Fibroblast of villous mesenchyme (primary cell): ENCODE measurements at regions not wholly inside any gene's neighbourhood (a gene's known extent, or its start where the extent isn't known, plus 50 kb on each side); places are given as distances from the start of the nearest gene placed in this dataset.
A peak's percentile ranks its signal among the peaks of the same experiment; 100 is the strongest.

ENCODE experiments used
- DNase-seq: peaks from one replicate; pipeline ENCODE4 v3.0.0-alpha.2; 2010; ENCODE audit warnings: low read depth
- H3K4me3 ChIP-seq: 2 replicates; pipeline ENCODE4 v1.5.1; 2011; ENCODE audit warnings: low read depth, mild to moderate bottlenecking, low read length
- TF ChIP-seq, protein P1 (sequence below): IDR thresholded peaks from 2 replicates; pipeline ENCODE4 v1.5.1; 2012; ENCODE audit warnings: low read depth, mild to moderate bottlenecking, low read length; ENCODE audit not compliant: insufficient read depth

DNA sequence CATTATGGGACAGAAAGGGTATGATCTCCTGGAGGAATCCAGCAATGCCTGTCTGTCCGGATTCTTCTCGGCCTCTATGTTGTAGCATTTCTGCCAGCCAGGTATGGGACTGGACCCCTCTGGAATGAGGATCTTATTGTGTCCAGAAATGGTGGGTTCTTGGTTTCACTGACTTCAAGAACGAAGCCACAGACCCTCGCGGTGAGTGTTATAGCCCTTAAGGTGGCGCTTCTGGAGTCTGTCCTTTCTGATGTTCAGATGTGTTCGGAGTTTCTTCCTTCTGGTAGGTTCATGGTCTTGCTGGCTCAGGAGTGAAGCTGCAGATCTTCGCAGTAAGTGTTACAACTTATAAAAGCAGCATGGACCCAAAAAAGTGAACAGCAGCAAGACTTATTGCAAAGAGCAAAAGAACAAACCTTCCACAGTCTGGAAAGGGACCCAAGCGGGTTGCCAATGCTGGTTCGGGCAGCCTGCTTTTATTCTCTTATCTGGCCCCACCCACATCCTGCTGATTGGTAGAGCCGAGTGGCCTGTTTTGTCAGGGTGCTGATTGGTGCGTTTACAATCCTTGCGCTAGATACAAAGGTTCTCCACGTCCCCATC, 62.3 kb upstream of the IER3 start:
- no peak for DNase-seq
- H3K4me3 ChIP-seq = no peak overlapping the region
- TF ChIP-seq, protein P1, sequence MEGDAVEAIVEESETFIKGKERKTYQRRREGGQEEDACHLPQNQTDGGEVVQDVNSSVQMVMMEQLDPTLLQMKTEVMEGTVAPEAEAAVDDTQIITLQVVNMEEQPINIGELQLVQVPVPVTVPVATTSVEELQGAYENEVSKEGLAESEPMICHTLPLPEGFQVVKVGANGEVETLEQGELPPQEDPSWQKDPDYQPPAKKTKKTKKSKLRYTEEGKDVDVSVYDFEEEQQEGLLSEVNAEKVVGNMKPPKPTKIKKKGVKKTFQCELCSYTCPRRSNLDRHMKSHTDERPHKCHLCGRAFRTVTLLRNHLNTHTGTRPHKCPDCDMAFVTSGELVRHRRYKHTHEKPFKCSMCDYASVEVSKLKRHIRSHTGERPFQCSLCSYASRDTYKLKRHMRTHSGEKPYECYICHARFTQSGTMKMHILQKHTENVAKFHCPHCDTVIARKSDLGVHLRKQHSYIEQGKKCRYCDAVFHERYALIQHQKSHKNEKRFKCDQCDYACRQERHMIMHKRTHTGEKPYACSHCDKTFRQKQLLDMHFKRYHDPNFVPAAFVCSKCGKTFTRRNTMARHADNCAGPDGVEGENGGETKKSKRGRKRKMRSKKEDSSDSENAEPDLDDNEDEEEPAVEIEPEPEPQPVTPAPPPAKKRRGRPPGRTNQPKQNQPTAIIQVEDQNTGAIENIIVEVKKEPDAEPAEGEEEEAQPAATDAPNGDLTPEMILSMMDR = no peak

DNA sequence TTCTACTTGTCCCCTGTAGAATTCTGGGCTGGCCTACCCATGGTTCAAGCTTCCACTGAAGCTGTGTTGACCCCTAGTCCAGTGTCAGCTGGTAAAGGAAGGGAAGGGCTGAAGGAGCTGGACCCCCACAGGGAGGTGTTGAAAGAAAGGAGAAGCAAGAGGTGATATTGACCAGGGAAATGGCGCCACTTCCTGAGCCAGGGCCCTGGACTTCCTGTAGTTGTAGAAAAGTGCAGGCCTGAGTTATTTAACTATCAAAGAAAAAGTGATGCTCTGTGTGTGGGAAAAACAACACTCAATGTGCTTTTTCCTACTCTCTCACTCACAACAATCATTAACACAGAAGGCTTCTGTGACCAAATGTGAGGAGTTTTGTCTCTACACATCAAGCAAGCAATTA, 60.0 kb upstream of the IER3 start:
- TF ChIP-seq, protein P1 = no peak
- no peak for DNase-seq
- no peak overlapping the region for H3K4me3 ChIP-seq

DNA sequence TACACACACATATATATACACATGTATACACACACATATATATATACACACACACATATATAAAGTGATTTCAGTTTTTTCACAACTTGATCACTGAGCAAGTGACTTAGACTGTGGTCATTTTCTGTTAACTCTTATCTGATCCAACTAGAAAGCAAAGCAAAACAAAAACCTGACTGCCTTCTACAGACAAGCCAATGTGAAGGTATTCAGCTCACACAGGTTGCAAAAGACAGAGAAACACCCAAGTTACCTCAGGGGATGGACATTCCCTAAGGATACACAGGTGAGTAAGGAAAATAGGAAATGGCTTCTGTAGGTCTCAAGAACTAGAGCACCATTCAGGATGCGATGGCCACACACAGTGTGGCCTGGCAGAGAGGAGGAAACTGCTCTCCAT, 58.4 kb upstream of the IER3 start:
- no peak overlapping the region for H3K4me3 ChIP-seq
- DNase-seq = no peak
- TF ChIP-seq, protein P1 = no peak

DNA sequence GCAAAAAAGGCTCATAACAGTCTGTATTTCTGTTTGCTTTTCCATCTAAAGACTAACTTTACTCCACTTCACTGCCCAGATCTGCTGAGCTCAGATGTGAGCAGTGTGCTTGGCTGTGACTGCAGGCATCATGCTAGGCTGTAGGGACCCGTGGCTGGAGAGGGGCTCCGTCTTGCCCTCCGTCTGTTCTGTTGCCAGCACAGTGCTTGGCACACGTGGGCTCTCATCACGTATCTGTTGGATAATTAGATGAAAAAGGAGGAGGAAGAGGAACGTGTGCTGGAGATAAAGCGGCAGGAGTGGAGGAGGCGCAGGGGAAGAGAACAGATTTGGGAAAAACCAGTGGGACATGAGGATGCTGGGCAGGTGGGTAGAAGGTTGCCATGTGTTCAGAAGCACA, 57.6 kb upstream of the IER3 start:
- no peak for DNase-seq
- TF ChIP-seq, protein P1 = no peak
- no peak overlapping the region for H3K4me3 ChIP-seq

DNA sequence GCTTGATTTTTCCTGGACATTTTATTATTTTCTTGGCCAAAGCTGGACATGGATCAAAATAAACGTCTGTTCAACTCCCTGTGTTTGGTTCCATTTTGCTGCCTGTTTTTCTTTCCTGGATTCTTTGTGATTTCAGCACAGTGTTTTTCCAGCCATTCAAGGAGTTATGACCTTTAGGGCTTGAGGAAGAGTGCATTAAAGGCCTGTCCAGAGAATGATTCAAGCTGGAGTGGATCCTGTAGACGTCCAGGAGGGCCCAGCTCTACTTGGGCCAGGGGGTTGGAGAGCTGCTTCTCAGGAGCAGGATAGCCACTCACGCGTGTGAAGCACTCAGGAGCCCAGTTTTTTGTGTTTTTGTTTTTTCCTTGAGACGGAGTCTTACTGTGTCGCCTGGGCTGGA, 56.5 kb upstream of the IER3 start:
- no peak overlapping the region for H3K4me3 ChIP-seq
- peak; percentile 64 for DNase-seq
- TF ChIP-seq, protein P1 = no peak

DNA sequence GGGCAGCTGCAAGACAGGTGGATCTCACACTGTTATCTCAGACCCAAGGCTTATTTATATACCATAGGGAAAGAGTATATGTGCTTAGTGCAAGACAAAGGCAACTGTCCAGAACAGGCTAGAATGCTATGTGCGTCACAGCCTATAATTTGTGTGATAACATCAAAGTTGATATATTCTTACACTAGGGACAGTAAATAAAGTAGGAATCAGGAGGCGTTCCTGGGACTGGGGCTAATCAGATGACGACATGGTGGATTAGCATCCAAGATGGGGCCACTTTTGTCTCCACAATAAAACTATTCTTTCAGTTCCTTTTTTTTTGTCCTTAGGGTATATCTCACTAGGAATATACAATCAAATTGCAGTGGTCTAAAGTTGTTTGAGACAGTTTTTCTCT, 54.9 kb upstream of the IER3 start:
- H3K4me3 ChIP-seq = no peak overlapping the region
- TF ChIP-seq, protein P1 = no peak
- peak; percentile 73 for DNase-seq

DNA sequence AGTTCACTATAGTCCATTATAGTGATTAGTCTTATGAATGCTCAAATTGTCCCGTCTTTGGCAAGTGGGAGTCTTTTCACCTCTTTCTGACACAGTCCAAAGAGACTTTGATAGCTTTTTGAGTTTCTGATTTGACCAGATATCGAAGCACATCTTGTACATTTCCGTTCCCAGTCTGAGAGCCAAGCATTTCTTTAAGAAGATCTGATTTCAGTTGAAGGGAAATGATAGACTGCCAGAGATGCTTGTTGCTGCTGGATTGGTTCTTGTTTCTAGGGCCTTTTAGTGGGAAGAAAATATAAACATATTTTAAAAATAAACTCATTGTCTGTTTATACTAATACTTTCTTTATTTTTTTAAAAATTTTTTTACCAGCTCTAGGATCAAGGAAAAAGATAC, 54.1 kb upstream of the IER3 start:
- TF ChIP-seq, protein P1 = no peak
- no peak overlapping the region for H3K4me3 ChIP-seq
- peak; percentile 32 for DNase-seq
